ENCODE measurements at regions not wholly inside any gene's neighbourhood (a gene's known extent, or its start where the extent isn't known, plus 50 kb on each side); places are given as distances from the start of the nearest gene placed in this dataset.

DNA sequence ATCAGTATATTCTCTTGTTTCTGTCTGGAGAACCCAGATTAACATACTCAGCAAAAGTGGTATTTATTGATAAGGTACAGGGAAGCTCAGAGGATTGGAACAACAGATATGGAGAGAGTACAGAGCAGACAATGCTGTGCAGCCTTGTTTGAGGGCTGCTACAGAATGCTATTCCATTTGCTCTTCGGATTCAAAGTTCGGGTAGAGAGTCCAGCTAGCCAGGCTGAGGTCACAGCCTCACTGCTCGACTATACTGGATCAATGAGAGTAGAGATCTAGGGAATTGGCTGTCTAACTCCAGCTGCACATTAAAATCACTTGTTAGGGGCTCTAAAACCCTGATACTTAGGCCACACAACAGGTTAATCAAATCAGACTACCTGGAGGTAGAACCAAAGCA lies 200.1 kb upstream of the BTBD3 start:
- H3K79me2 ChIP-seq (ENCODE audit: control insufficient read depth, insufficient read depth, low read length), result no peaks in the 10 kb centered on the region
- BruUV-seq (replicated peaks), result no TSS peak
- POLR2A ChIA-PET, result no interaction called here
- H3K36me3 ChIP-seq (ENCODE audit: control insufficient read depth in 2 of 2, insufficient read depth in 2 of 2, low read length in 1 of 2), result no peaks in the 10 kb centered on the region
- CTCF ChIA-PET, result no interaction called here
- H2AFZ ChIP-seq (ENCODE audit: control insufficient read depth, low read depth, low read length), result no peak overlapping the region
- WGBS (ENCODE audit: insufficient coverage, insufficient replicate concordance, low lambda C conversion rate, missing lambda C conversion rate), result 0% methylated on average over 3 of the region's 3 CpGs
- no peaks in the 10 kb centered on the region for H3K27me3 ChIP-seq (replicated peaks in 1 of 2; ENCODE audit: control insufficient read depth in 2 of 2, insufficient read depth in 2 of 2, low read length in 1 of 2)
- RAD21 ChIA-PET (ENCODE audit: unreplicated experiment), result no interaction called here
- no peaks in the 10 kb centered on the region for H3K9me3 ChIP-seq (replicated peaks; ENCODE audit: control insufficient read depth, insufficient read depth, low read length)
- no peak overlapping the region for H3K9ac ChIP-seq (ENCODE audit: control insufficient read depth, insufficient read depth, low read length)
- TF ChIP-seq BRCA1 (IDR thresholded peaks at IDR 0.05; ENCODE audit: low read depth, low read length), result no peak
- TF ChIP-seq, protein P1, sequence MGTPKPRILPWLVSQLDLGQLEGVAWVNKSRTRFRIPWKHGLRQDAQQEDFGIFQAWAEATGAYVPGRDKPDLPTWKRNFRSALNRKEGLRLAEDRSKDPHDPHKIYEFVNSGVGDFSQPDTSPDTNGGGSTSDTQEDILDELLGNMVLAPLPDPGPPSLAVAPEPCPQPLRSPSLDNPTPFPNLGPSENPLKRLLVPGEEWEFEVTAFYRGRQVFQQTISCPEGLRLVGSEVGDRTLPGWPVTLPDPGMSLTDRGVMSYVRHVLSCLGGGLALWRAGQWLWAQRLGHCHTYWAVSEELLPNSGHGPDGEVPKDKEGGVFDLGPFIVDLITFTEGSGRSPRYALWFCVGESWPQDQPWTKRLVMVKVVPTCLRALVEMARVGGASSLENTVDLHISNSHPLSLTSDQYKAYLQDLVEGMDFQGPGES (IDR thresholded peaks at IDR 0.05), result no peak
- no peak for TF ChIP-seq NR2F1 (conservative IDR thresholded peaks at IDR 0.05)
- no peak for TF ChIP-seq IKZF2 (IDR thresholded peaks at IDR 0.05)
- no peak for TF ChIP-seq NR2C2 (IDR thresholded peaks at IDR 0.05; ENCODE audit: borderline replicate concordance, control insufficient read depth, insufficient read length, low read depth)
- TF ChIP-seq ZNF622 (IDR thresholded peaks at IDR 0.05), result no peak
- no peak for TF ChIP-seq SMC3 (IDR thresholded peaks at IDR 0.05; ENCODE audit: borderline replicate concordance, low read length)
- no peak for TF ChIP-seq JUNB (IDR thresholded peaks at IDR 0.05)
- TF ChIP-seq POLR2AphosphoS2 (IDR thresholded peaks at IDR 0.05; ENCODE audit: low read depth, low read length), result no peak
- no peak for TF ChIP-seq GATAD2B (conservative IDR thresholded peaks at IDR 0.05; ENCODE audit: low read depth)
- no peak for TF ChIP-seq EP300 (IDR thresholded peaks at IDR 0.05; ENCODE audit: borderline replicate concordance in 1 of 2, control insufficient read depth in 1 of 2, low read depth in 2 of 2, low read length in 2 of 2)
- TF ChIP-seq FOXM1 (IDR thresholded peaks at IDR 0.05; ENCODE audit: low read depth, low read length), result no peak
- no peak for TF ChIP-seq HCFC1 (IDR thresholded peaks at IDR 0.05; ENCODE audit: low read length)
- TF ChIP-seq, protein P2, sequence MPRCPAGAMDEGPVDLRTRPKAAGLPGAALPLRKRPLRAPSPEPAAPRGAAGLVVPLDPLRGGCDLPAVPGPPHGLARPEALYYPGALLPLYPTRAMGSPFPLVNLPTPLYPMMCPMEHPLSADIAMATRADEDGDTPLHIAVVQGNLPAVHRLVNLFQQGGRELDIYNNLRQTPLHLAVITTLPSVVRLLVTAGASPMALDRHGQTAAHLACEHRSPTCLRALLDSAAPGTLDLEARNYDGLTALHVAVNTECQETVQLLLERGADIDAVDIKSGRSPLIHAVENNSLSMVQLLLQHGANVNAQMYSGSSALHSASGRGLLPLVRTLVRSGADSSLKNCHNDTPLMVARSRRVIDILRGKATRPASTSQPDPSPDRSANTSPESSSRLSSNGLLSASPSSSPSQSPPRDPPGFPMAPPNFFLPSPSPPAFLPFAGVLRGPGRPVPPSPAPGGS (IDR thresholded peaks at IDR 0.05; ENCODE audit: borderline replicate concordance, insufficient read depth, low read depth, low read length, poor library complexity, severe bottlenecking), result no peak
- TF ChIP-seq JUND (IDR thresholded peaks at IDR 0.05; ENCODE audit: low read depth, low read length), result no peak
- no peak for TF ChIP-seq CBX5 (IDR thresholded peaks at IDR 0.05; ENCODE audit: low read depth)
- no peak for TF ChIP-seq SRF (IDR thresholded peaks at IDR 0.05; ENCODE audit: low read depth in 2 of 2, low read length in 2 of 2)
- in situ Hi-C loops (cut with MboI) (no loop called here), intact Hi-C loops (cut with micrococcal nuclease; ENCODE audit: unreplicated experiment) (no loop called here)
- ATAC-seq, result no peak
- SMC1A ChIA-PET (ENCODE audit: uncharacterized antibody, unreplicated experiment), result no interaction called here
- H3K4me2 ChIP-seq (ENCODE audit: control insufficient read depth, insufficient read depth), result no peak overlapping the region
- DNase-seq (ENCODE audit: low read depth, low spot score), result no peak
- H3K4me1 ChIP-seq (ENCODE audit: control insufficient read depth, insufficient read depth, low read length), result no peaks in the 10 kb centered on the region
- H4K20me1 ChIP-seq (ENCODE audit: control insufficient read depth, insufficient read depth), result no peaks in the 10 kb centered on the region
- no peak for FAIRE-seq
- H3K4me3 ChIP-seq, result no peak overlapping the region
- no peak overlapping the region for H3K27ac ChIP-seq (ENCODE audit: control insufficient read depth, insufficient read depth)

Data from GM12878 (cell line).